Pons (tissue), 1 donor: ENCODE measurements at regions not wholly inside any gene's neighbourhood (a gene's known extent, or its start where the extent isn't known, plus 50 kb on each side); places are given as distances from the start of the nearest gene placed in this dataset.

Source experiments
- DNase-seq: peaks from one replicate; pipeline ENCODE4 v3.0.0-alpha.2; 2016; ENCODE audit warnings: low spot score

DNA sequence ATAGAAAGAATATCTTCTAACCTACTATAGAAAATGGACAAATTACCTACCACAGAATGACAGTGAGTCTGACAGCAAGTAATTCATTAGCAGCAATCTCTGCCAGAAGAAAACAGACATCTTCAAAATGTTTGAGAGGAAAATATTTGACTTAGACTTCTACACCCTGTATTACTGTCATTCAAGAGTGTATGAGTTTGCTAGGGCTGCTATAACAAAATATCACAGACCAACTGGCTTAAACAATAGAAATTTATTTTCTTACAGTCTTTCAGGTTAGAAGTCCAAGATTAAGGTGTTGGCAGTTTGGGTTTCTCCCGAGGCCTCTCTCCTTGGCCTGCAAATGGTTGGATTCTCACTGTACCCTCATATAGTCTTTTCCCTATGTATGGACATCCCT, 52.9 kb upstream of the FGGY start:
- no peak for DNase-seq

DNA sequence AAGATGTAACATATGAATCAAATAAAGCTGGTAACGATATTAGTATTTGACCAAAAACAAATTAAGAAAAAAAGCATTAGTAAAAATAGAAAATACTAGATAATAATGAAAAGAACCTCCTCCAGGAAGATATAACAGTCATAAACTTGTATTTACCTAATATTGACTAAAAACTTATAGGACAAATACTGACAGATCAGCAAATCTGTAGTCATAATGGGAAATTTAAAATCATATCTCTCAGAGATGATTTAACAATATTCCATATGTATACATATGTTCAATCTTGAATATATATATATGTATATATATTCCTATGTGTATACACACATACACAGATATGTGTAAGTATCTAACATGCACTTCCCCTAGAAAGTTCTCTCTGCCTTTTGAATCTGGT, 52.0 kb upstream of the FGGY start:
- no peak for DNase-seq
